HUES48 (cell line): ENCODE measurements at regions not wholly inside any gene's neighbourhood (a gene's known extent, or its start where the extent isn't known, plus 50 kb on each side); places are given as distances from the start of the nearest gene placed in this dataset.

ENCODE experiments used
- H3K27ac ChIP-seq: one replicate; pipeline ENCODE4 v1.7.0; 2013; ENCODE audit warnings: low read depth, low read length, inconsistent platforms
- H3K27me3 ChIP-seq: 2 replicates; pipeline ENCODE4 v1.6.1; 2013; ENCODE audit warnings: mild to moderate bottlenecking, low read length; ENCODE audit not compliant: control insufficient read depth, insufficient read depth
- H3K36me3 ChIP-seq: 2 replicates; pipeline ENCODE4 v1.6.1; 2013; ENCODE audit warnings: low read length; ENCODE audit not compliant: control insufficient read depth, insufficient read depth
- H3K4me1 ChIP-seq: 2 replicates; pipeline ENCODE4 v1.6.1; 2013; ENCODE audit warnings: mild to moderate bottlenecking, low read length; ENCODE audit not compliant: control insufficient read depth, insufficient read depth
- H3K4me3 ChIP-seq: 2 replicates; pipeline ENCODE4 v1.5.1; 2013; ENCODE audit warnings: mild to moderate bottlenecking, low read depth, low read length
- H3K9ac ChIP-seq: 2 replicates; pipeline ENCODE4 v1.6.1; 2013; ENCODE audit warnings: mild to moderate bottlenecking, low read depth, low read length, moderate library complexity
- H3K9me3 ChIP-seq: 2 replicates; pipeline ENCODE4 v1.6.1; 2013; ENCODE audit warnings: low read length; ENCODE audit not compliant: control insufficient read depth, insufficient read depth

- no peaks in the 10 kb centered on the region for H3K9me3 ChIP-seq
- no peak overlapping the region for H3K4me3 ChIP-seq
Measured at GRCh38 chr2:15009681-15010080, 377.2 kb downstream of the LRATD1 start.

GRCh38 chr2:15010346-15010745, 377.8 kb downstream of the LRATD1 start:
- H3K36me3 ChIP-seq: no peaks in the 10 kb centered on the region
- H3K4me1 ChIP-seq: no peaks in the 10 kb centered on the region
- H3K9me3 ChIP-seq: no peaks in the 10 kb centered on the region
- no peaks in the 10 kb centered on the region for H3K27me3 ChIP-seq
- no peak overlapping the region for H3K4me3 ChIP-seq
- H3K9ac ChIP-seq: no peak overlapping the region
- no peak overlapping the region for H3K27ac ChIP-seq

More at GRCh38 chr2:15009681-15010080, 377.2 kb downstream of the LRATD1 start:
- Histone ChIP-seq H3K4me1 (no peaks in the 10 kb centered on the region), H3K36me3 (no peaks in the 10 kb centered on the region), H3K27me3 (no peaks in the 10 kb centered on the region), H3K9ac (no peak overlapping the region), H3K27ac (no peak overlapping the region)

GRCh38 chr2:15018814-15019213, 386.3 kb downstream of the LRATD1 start:
- Histone ChIP-seq H3K4me1 (no peaks in the 10 kb centered on the region), H3K9me3 (no peaks in the 10 kb centered on the region), H3K27me3 (no peaks in the 10 kb centered on the region), H3K27ac (no peak overlapping the region), H3K9ac (no peak overlapping the region), H3K36me3 (no peaks in the 10 kb centered on the region), H3K4me3 (no peak overlapping the region)

GRCh38 chr2:15023221-15023620, 390.7 kb downstream of the LRATD1 start:
- Histone ChIP-seq H3K4me1 (no peaks in the 10 kb centered on the region), H3K27me3 (no peaks in the 10 kb centered on the region), H3K9ac (no peak overlapping the region), H3K27ac (no peak overlapping the region), H3K9me3 (no peaks in the 10 kb centered on the region), H3K36me3 (no peaks in the 10 kb centered on the region), H3K4me3 (no peak overlapping the region)

DNA sequence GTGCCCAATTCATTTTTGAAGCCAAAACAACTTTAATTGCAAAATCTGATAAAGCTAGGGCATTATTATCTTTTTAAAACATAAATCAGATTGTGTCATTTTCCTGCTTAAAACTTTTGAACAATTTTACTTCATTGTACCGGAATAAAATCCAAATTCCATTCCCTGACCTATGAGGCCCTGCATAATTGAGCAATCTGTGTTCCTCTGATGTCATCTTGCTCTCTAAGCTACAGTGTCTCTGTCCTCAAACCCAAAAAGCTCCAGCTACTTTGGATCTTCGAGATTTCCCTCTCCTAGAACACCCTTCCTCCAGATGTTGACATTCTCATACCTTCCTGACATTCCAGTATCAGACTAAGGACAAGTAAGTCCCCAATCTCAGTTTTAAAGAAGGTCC, 395.9 kb downstream of the LRATD1 start:
- H3K36me3 ChIP-seq: no peaks in the 10 kb centered on the region

DNA sequence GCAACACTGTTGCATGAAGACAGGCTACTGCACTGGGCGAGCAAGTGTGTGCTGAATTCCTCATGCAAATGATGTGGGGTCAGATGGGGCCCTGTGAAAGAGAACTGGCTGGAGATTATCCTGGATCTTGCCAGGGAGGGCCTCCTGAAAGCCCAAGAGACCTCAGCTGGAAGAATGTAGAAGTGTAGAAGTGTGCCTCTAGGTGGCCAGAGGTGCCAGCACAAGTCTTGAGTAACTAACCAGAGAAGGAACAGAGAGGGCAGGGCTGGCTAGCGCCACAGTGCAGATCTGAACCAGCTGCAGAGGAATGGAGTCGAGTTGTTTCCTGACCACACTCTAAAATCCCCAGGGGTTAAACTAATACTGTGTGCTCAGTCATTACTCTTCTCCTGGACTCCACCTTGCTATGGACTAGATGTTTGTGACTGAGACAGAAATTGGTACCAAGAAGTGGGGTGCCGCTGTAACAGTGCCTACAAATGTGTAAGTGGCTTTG, 399.3 kb downstream of the LRATD1 start:
- no peak overlapping the region for H3K27ac ChIP-seq
- no peaks in the 10 kb centered on the region for H3K36me3 ChIP-seq
- no peaks in the 10 kb centered on the region for H3K9me3 ChIP-seq
- H3K4me3 ChIP-seq: no peak overlapping the region
- no peaks in the 10 kb centered on the region for H3K4me1 ChIP-seq
- no peaks in the 10 kb centered on the region for H3K27me3 ChIP-seq
- no peak overlapping the region for H3K9ac ChIP-seq

More for the DNA sequence above, 395.9 kb downstream of the LRATD1 start:
- no peaks in the 10 kb centered on the region for H3K9me3 ChIP-seq
- H3K27me3 ChIP-seq: no peaks in the 10 kb centered on the region
- no peak overlapping the region for H3K4me3 ChIP-seq
- H3K4me1 ChIP-seq: no peaks in the 10 kb centered on the region
- no peak overlapping the region for H3K27ac ChIP-seq
- H3K9ac ChIP-seq: no peak overlapping the region

DNA sequence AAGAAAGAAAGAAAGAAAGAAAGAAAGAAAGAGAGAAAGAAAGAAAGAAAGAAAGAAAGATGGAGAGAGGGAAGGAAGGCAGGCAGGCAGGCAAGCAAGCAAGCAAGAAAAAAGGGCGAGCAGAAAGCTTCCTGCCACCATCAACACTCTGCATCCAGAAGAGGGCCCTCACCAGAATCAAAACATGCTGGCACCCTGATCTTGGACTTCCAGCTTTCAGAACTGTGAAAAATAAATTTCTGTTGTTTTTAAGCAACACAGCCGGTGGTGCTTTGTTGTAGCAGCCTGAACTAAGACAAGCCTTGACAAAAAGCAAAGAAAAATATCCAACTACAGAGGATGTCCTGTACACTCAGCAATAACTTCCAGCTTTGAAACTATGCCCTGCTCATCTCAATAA, 401.7 kb downstream of the LRATD1 start:
- no peak overlapping the region for H3K9ac ChIP-seq
- H3K9me3 ChIP-seq: no peaks in the 10 kb centered on the region
- H3K36me3 ChIP-seq: no peaks in the 10 kb centered on the region
- no peaks in the 10 kb centered on the region for H3K4me1 ChIP-seq
- H3K27me3 ChIP-seq: no peaks in the 10 kb centered on the region
- no peak overlapping the region for H3K4me3 ChIP-seq
- no peak overlapping the region for H3K27ac ChIP-seq

DNA sequence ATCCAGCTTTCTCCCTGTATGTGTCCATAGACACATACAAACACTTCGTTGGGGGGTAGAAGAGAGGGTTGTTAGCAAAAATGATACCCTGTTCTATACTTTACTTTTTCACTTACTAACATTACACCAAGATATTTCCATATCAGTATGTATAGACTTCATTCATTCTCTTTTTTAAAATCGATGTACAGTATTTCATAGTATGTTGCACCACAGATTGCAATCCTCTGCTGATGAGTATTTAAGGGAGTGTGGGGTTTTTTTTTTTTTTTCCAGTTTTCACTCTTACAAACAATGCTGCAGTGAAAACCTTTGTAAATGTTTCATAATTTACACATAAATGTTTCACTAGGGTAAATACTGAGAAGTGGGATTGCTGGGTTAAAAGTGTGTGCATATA, 402.3 kb downstream of the LRATD1 start:
- H3K36me3 ChIP-seq: no peaks in the 10 kb centered on the region
- no peaks in the 10 kb centered on the region for H3K27me3 ChIP-seq
- no peak overlapping the region for H3K9ac ChIP-seq
- no peak overlapping the region for H3K27ac ChIP-seq
- no peaks in the 10 kb centered on the region for H3K9me3 ChIP-seq
- H3K4me1 ChIP-seq: no peaks in the 10 kb centered on the region
- no peak overlapping the region for H3K4me3 ChIP-seq

DNA sequence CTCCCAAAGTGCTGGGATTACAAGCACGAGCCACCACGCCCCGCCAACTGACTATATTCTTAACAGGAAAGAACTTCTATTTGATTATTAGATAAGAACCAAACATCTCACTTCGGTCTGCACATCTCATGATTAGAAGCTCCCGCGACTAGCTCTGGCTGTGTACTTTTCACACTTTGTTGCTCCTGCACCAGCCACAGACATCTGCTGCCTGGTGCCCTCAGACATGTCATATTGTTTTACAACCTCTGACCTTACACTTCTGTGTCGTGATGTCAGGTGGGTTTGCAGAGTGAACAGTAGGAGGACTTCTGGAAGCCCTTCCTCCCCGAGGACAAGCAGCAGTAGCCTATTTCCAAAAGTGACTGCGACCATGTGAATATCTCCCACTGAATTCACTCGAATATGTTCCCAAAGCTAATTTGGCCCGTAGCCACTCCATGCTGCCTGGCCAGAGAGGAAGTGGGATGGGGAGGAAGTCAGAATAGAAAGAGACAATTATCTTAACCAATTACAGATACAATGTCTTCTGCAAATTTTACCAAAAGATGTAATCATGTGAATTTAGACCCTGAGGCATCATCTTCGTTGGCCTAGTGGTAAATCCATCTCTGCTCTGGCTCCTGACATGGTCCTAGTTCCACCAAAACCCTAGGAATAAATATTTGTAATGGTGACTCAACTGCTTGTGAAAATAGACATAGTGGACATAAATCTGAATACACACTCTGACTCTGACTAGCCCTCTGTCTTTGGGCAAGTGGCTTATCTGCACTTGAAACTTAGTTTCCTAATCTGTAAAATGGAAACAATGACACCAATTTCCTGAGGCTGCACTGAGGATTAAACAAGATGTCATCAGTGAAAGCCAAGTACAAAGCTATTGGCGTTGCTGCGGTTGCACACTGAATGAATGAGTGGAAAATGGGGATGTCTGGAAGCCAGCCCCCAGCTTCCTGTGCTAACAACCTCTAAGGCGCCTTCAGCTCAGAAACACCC, 406.1 kb downstream of the LRATD1 start:
- Histone ChIP-seq H3K9ac (no peak overlapping the region), H3K27ac (no peak overlapping the region), H3K4me3 (no peak overlapping the region), H3K9me3 (no peaks in the 10 kb centered on the region), H3K36me3 (no peaks in the 10 kb centered on the region), H3K27me3 (no peaks in the 10 kb centered on the region), H3K4me1 (peaks cover 14% of the 10 kb centered on the region)

- H3K36me3 ChIP-seq: no peaks in the 10 kb centered on the region
- H3K27me3 ChIP-seq: no peaks in the 10 kb centered on the region
- peaks cover 27% of the 10 kb centered on the region for H3K4me1 ChIP-seq
- H3K9ac ChIP-seq: no peak overlapping the region
- H3K4me3 ChIP-seq: no peak overlapping the region
- H3K9me3 ChIP-seq: no peaks in the 10 kb centered on the region
- no peak overlapping the region for H3K27ac ChIP-seq
Measured at GRCh38 chr2:15040429-15041084, 408.0 kb downstream of the LRATD1 start.

- no peak overlapping the region for H3K27ac ChIP-seq
- H3K9me3 ChIP-seq: no peaks in the 10 kb centered on the region
- H3K4me3 ChIP-seq: no peak overlapping the region
- H3K27me3 ChIP-seq: no peaks in the 10 kb centered on the region
- no peaks in the 10 kb centered on the region for H3K36me3 ChIP-seq
- no peak overlapping the region for H3K9ac ChIP-seq
- peaks cover 27% of the 10 kb centered on the region for H3K4me1 ChIP-seq
Measured at GRCh38 chr2:15041429-15041837, 408.9 kb downstream of the LRATD1 start.
